Activated T-helper 1 cell treated with anti-CD3 and anti-CD28 coated beads, Interleukin-12 subunit alpha, Interleukin-12 subunit beta, Interleukin-2, Interleukin-4 antibody, amounts not matched to agents 30 ng/mL and 10 ng/mL and 1 ng/mL, durations not matched to agents 14 hours and 24 hours and 36 hours (primary cell): ENCODE measurements at regions not wholly inside any gene's neighbourhood (a gene's known extent, or its start where the extent isn't known, plus 50 kb on each side); places are given as distances from the start of the nearest gene placed in this dataset.
"Not testable (repeated sequence)": the region's sequence is repeated elsewhere in the genome, so short reads cannot be mapped to it uniquely, and the experiment has no call there.

ENCODE experiments used
- DNase-seq: peaks from one replicate; pipeline ENCODE4 v3.0.0; 2021; ENCODE audit warnings: low spot score
- H3K27ac Mint-ChIP-seq: one replicate; pipeline ENCODE4 v1.8.0; 2021; ENCODE audit warnings: mild to moderate bottlenecking, mixed read lengths
- H3K27me3 Mint-ChIP-seq: one replicate; pipeline ENCODE4 v1.8.0; 2022; ENCODE audit warnings: mild to moderate bottlenecking, moderate library complexity, mixed read lengths; ENCODE audit not compliant: insufficient read depth
- H3K36me3 Mint-ChIP-seq: one replicate; pipeline ENCODE4 v1.8.0; 2021; ENCODE audit warnings: low read depth, mixed read lengths
- H3K4me1 Mint-ChIP-seq: one replicate; pipeline ENCODE4 v1.8.0; 2021; ENCODE audit warnings: low read depth, mixed read lengths
- H3K4me3 Mint-ChIP-seq: one replicate; pipeline ENCODE4 v1.8.0; 2021; ENCODE audit warnings: mild to moderate bottlenecking, moderate library complexity, mixed read lengths
- H3K9me3 Mint-ChIP-seq: one replicate; pipeline ENCODE4 v1.8.0; 2021; ENCODE audit warnings: mixed read lengths
- intact Hi-C: fragments of 100-400 bp; cut with micrococcal nuclease; formaldehyde crosslinking; loops from one replicate; pipeline ENCODE4 v1.15.1; 2024

DNA sequence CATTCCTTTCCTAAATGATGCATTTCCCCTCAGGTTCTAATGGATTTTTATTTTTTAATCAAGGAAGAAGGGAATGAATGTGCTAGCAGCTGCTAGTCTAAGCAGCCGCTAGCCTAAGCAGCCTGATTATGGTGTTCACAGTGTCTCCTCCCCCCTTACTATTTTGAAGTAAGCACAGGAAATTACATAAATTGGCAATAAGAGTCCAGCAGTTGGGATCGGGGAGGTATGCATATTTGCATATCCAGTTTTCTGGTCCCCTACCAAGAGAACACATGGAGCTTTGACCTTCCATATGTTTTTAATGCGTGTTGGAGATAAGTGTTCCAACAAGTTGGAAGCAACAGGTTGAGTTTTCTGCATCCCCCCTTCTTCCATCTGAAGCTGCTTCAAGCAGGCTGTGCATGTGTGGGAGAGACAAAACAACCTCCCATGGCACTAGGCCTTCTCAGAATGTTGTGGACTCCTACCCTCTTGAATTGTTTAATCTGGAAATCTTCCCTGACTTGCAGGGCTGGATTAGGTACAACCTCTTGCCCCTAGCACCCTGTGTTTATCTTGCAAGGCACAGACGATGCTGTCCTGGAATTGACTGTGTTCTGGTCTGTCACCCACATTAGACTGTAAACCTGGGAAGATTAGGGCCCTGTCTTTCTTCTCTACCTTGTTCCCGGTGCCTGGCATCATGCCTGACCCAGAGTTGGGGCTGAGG, 124.8 kb upstream of the LRIG1 start:
- no peaks in the 10 kb centered on the region for H3K4me1 Mint-ChIP-seq
- H3K36me3 Mint-ChIP-seq: no peaks in the 10 kb centered on the region
- no peaks in the 10 kb centered on the region for H3K9me3 Mint-ChIP-seq
- H3K27me3 Mint-ChIP-seq: no peaks in the 10 kb centered on the region
- H3K4me3 Mint-ChIP-seq: no peak overlapping the region
- H3K27ac Mint-ChIP-seq: no peak overlapping the region
- DNase-seq: no peak
- intact Hi-C loops: no loop called here

DNA sequence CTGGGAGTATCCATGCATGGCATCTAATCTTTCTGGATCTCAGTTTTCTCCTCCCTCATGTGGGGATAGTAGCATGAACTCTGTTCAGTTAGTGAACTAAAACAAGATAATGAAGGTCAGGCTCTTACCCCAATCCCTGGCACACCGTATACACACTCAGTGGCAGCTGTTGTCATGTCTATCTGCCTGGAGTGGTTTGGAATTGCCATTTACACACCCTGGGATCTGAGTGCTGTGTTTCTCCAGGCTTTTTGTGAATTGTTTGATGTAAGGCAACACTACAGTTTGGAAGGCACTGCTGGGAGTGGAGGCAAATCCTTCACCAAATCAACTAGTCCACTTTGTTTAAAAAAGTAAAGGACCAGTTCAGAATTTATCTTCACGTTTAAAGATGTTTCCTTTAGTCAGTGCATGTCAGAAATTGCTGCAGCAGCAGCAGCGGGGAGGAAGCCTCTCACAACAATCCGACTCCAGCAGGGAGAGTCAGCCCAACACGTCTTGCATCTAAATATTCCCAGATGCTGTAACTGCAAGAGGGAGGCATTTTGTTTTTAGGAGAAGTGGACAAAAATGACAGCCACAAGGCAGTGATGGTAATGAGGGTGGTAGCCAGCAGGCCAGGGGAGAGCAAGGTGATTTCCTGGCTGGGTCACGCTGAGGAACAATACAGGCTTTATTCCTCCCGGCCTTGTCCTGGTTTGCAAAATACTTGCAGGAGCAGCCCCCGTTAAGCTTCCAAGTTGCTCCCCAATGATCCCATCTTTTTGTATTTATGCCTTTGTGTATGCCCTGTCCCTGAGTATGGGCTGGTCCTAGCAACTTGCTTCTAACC, 128.5 kb upstream of the LRIG1 start:
- no peak for DNase-seq
- Mint-ChIP-seq H3K9me3 (no peaks in the 10 kb centered on the region), H3K4me3 (no peak overlapping the region), H3K4me1 (no peaks in the 10 kb centered on the region), H3K27ac (no peak overlapping the region), H3K36me3 (no peaks in the 10 kb centered on the region), H3K27me3 (no peaks in the 10 kb centered on the region)
- intact Hi-C loops: no loop called here

GRCh38 chr3:66629982-66630368, 129.2 kb upstream of the LRIG1 start:
- Mint-ChIP-seq H3K4me3 (no peak overlapping the region), H3K27ac (no peak overlapping the region), H3K4me1 (no peaks in the 10 kb centered on the region), H3K9me3 (no peaks in the 10 kb centered on the region), H3K27me3 (no peaks in the 10 kb centered on the region), H3K36me3 (no peaks in the 10 kb centered on the region)
- intact Hi-C loops: no loop called here
- DNase-seq: no peak

GRCh38 chr3:66633402-66634381, 132.9 kb upstream of the LRIG1 start:
- no peak overlapping the region for H3K27ac Mint-ChIP-seq
- intact Hi-C loops: no loop called here
- H3K27me3 Mint-ChIP-seq: peaks cover 3% of the 10 kb centered on the region
- H3K4me1 Mint-ChIP-seq: peaks cover 3% of the 10 kb centered on the region
- no peak for DNase-seq
- H3K36me3 Mint-ChIP-seq: no peaks in the 10 kb centered on the region
- no peaks in the 10 kb centered on the region for H3K9me3 Mint-ChIP-seq
- no peak overlapping the region for H3K4me3 Mint-ChIP-seq

DNA sequence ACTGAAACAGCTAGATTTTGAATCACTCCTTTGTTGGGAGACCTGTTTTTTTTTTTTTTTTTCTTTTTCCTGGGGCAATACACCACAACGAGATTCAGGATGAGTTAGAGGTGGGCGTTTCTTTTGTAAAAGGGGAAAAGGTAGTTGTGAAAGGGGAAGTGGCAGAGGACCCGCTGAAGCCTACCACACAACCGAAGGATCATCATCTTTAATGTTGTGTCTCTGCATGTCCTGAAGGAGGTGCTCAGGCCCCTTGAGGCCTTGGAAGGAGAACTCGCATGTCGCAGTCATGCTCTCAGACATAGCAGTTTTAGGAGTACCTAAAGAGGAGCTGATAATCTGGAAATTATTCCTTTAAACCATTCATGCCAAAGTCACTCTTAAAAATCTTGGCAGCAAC, 137.9 kb upstream of the LRIG1 start:
- Mint-ChIP-seq H3K27me3 (peaks cover 3% of the 10 kb centered on the region), H3K4me1 (peaks cover 9% of the 10 kb centered on the region), H3K27ac (no peak overlapping the region), H3K9me3 (no peaks in the 10 kb centered on the region), H3K36me3 (no peaks in the 10 kb centered on the region), H3K4me3 (no peak overlapping the region)
- intact Hi-C loops: no loop called here
- no peak for DNase-seq

DNA sequence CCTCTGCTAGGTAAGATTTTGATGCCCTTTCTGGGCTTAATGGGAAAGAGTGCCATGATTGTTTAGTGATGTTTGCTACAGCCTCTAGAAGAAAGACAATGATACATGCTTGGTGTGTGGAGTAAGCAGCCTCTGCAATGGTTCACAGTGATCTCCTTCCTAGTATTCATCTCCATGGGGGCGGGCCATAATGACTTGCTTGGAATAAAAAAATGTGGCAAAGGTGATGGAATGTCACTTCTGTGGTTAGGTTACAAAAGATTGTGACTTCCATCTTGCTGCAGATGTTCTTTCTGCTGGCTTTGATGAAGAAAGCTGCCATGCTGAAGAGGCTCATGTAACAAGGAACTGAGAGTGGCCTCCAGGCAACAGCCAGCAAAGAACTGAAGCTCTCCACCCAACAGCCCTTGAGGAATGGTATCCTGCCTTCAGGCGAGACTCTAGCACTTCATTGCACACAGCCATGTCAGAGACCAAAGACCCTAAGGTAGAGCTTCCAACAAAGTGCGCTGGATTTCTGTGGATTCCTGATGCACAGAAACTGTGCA, 139.1 kb upstream of the LRIG1 start:
- Mint-ChIP-seq H3K4me1 (peaks cover 9% of the 10 kb centered on the region), H3K36me3 (no peaks in the 10 kb centered on the region), H3K27ac (no peak overlapping the region), H3K27me3 (peaks cover 3% of the 10 kb centered on the region), H3K9me3 (no peaks in the 10 kb centered on the region), H3K4me3 (no peak overlapping the region)
- intact Hi-C loops: no loop called here
- DNase-seq: no peak

DNA sequence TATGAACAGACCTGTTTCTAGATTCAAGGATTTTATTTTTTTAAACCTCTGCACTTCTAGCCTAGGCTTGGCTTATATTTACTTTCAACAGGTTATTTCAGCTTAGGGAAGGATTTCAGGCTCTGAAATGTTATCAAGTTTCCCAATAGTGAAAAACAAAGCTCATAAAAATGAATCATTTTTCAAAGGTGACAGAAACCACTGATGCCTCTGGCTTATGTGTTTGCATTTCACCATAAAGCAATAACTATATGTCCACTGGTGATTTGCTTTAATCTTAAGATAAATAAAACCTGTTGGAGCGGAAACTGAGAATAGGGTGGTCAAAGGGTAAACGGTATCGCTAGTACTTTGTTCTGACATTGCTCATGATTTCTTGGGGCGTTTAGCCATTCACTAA, 141.2 kb upstream of the LRIG1 start:
- Mint-ChIP-seq H3K36me3 (no peaks in the 10 kb centered on the region), H3K4me3 (no peak overlapping the region), H3K27me3 (no peaks in the 10 kb centered on the region), H3K4me1 (peaks cover 9% of the 10 kb centered on the region), H3K27ac (no peak overlapping the region), H3K9me3 (no peaks in the 10 kb centered on the region)
- no peak for DNase-seq
- intact Hi-C loops: no loop called here

DNA sequence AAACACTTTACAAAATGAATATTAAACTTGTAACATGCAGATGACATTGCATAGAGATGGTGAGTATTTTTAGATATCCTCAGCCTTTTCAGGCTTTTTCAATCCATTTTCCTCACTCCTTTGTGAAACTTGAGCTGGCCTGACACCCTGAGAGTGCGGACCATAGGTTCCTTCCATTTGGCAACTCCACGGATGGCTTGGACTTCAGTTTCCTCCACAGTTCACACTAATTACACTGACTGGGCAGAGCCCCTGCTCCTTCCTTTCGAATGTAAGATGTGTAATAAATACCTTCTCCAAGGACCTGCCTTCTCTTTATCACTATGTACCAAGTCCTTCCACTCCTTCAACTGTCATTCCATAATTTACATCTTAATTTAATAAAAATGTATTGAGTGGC, 141.7 kb upstream of the LRIG1 start:
- no peaks in the 10 kb centered on the region for H3K27me3 Mint-ChIP-seq
- H3K4me3 Mint-ChIP-seq: no peak overlapping the region
- intact Hi-C loops: no loop called here
- DNase-seq: no peak
- no peaks in the 10 kb centered on the region for H3K9me3 Mint-ChIP-seq
- H3K4me1 Mint-ChIP-seq: peaks cover 9% of the 10 kb centered on the region
- H3K27ac Mint-ChIP-seq: no peak overlapping the region
- no peaks in the 10 kb centered on the region for H3K36me3 Mint-ChIP-seq

DNA sequence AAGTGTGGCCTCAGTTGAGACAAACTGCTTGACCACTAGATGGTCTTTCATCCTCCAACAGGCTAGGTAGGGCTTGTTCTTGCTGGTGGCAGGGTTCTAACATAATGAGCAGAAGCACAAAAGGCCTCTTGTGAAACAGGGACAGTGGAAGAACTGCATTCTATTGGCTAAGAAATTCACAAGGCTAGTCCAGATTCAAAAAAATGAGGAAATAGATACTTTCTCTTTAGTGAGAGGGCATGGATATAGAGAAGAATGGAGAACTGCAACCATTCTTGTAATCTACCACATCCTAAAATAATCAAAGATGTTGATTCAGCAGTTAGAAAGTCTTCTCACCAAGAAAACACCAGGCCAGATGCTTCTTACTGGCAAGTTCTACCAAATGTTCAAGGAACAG, 143.7 kb upstream of the LRIG1 start:
- no peak overlapping the region for H3K27ac Mint-ChIP-seq
- no peak overlapping the region for H3K4me3 Mint-ChIP-seq
- intact Hi-C loops: no loop called here
- no peaks in the 10 kb centered on the region for H3K27me3 Mint-ChIP-seq
- H3K36me3 Mint-ChIP-seq: no peaks in the 10 kb centered on the region
- no peaks in the 10 kb centered on the region for H3K4me1 Mint-ChIP-seq
- no peaks in the 10 kb centered on the region for H3K9me3 Mint-ChIP-seq
- no peak for DNase-seq

DNA sequence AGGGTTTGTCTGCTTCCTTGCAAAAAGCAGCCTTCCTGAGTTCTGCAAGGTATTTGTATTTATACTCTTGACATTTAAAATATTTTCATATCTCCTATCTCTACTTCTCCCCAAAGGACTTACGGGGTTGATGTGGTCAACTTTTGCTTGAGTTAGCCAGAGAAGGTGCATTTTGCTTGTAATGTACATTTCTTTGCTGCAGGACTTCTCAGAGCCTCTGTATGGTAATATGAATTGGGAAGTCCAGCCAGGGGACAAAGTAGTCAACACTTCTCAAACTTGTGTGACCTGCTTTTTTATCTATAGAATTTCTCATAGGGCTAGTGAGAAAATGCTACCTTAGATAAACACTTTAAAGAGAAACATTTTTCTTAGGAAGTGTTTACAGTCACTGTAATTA, 148.2 kb upstream of the LRIG1 start:
- DNase-seq: no peak
- H3K27me3 Mint-ChIP-seq: no peaks in the 10 kb centered on the region
- no peaks in the 10 kb centered on the region for H3K4me1 Mint-ChIP-seq
- intact Hi-C loops: no loop called here
- H3K27ac Mint-ChIP-seq: no peak overlapping the region
- no peaks in the 10 kb centered on the region for H3K36me3 Mint-ChIP-seq
- no peak overlapping the region for H3K4me3 Mint-ChIP-seq
- H3K9me3 Mint-ChIP-seq: no peaks in the 10 kb centered on the region

DNA sequence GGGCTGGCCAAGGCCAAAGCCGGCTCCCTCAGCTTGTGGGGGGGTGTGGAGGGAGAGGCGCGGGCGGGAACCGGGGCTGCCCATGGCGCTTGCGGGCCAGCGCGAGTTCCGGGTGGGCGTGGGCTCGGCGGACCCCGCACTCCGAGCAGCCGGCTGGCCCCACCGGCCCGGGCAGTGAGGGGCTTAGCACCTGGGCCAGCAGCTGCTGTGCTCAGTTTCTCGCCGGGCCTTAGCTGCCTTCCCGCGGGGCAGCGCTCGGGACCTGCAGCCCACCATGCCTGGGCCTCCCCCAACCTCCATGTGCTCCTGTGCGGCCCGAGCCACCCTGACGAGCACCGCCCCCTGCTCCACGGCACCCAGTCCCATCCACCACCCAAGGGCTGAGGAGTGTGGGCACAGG, 150.7 kb upstream of the LRIG1 start:
- intact Hi-C loops, DNase-seq: not testable (repeated sequence)

DNA sequence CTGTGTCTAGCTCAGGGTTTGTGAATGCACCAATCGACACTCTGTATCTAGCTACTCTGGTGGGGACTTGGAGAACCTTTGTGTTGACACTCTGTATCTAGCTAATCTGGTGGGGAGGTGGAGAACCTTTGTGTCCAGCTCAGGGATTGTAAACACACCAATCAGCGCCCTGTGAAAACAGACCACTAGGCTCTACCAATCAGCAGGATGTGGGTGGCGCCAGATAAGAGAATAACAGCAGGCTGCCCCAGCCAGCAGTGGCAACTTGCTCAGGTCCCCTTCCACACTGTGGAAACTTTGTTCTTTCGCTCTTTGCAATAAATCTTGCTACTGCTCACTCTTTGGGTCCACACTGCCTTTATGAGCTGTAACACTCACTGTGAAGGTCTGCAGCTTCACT, 151.3 kb upstream of the LRIG1 start:
- intact Hi-C loops, DNase-seq, H3K4me3 Mint-ChIP-seq, H3K27ac Mint-ChIP-seq, H3K36me3 Mint-ChIP-seq, H3K9me3 Mint-ChIP-seq, H3K27me3 Mint-ChIP-seq, H3K4me1 Mint-ChIP-seq: not testable (repeated sequence)

More for the DNA sequence above, 150.7 kb upstream of the LRIG1 start:
- H3K9me3 Mint-ChIP-seq, H3K27me3 Mint-ChIP-seq, H3K4me1 Mint-ChIP-seq, H3K36me3 Mint-ChIP-seq, H3K27ac Mint-ChIP-seq, H3K4me3 Mint-ChIP-seq: not testable (repeated sequence)
